Panc1 (cell line): ENCODE measurements at regions not wholly inside any gene's neighbourhood (a gene's known extent, or its start where the extent isn't known, plus 50 kb on each side); places are given as distances from the start of the nearest gene placed in this dataset.

Source experiments
- ATAC-seq: fragments of 200-7000 bp; cut with Tn5 transposase; 2 replicates; pipeline ENCODE4 v1.9.1; 2020; ENCODE audit warnings: mild to moderate bottlenecking, moderate library complexity
- BruUV-seq: library from RNA; stranded (reverse); fragments of 400-500 nt; replicated peaks from 2 replicates; lab custom pipeline; 2021; lab: Mats Ljungman, UMichigan
- CTCF ChIA-PET: fragments of 300-600 bp; sonication (Branson Sonifier 250); formaldehyde crosslinking; loops from one replicate; lab custom pipeline; 2022; ENCODE audit warnings: antibody characterized with exemption; lab: Charles Lee
- POLR2A ChIA-PET: fragments of 300-600 bp; sonication (Branson Sonifier 250); formaldehyde crosslinking; loops from one replicate; lab custom pipeline; 2022; ENCODE audit warnings: antibody characterized with exemption; lab: Charles Lee
- DNase-seq: peaks from one replicate; pipeline ENCODE4 v3.0.0-alpha.2; 2010; ENCODE audit warnings: low read depth, low spot score
- H3K27ac ChIP-seq: 2 replicates; pipeline ENCODE4 v1.5.1; 2011; ENCODE audit warnings: mild to moderate bottlenecking, low read length, inconsistent platforms
- H3K27me3 ChIP-seq: fragments of 200-500 bp; sonication (Bioruptor generic); 2 replicates; pipeline ENCODE4 v1.6.0; 2014; ENCODE audit warnings: low read length, inconsistent platforms; ENCODE audit not compliant: control insufficient read depth, insufficient read depth
- H3K36me3 ChIP-seq: fragments of 200-500 bp; sonication (Bioruptor generic); 2 replicates; pipeline ENCODE4 v1.5.1; 2014; ENCODE audit warnings: inconsistent platforms, mild to moderate bottlenecking, low read length, moderate library complexity; ENCODE audit not compliant: control insufficient read depth, insufficient read depth
- H3K4me1 ChIP-seq: 2 replicates; pipeline ENCODE4 v1.5.1; 2011; ENCODE audit warnings: inconsistent platforms, mild to moderate bottlenecking, low read length, moderate library complexity; ENCODE audit not compliant: control insufficient read depth, insufficient read depth
- H3K4me3 ChIP-seq, 2 experiments: 2 replicates each; pipeline ENCODE4 v1.5.1; 2011 to 2012; ENCODE audit warnings: low read depth in 2 of 2, low read length in 2 of 2, mild to moderate bottlenecking in 2 of 2, inconsistent platforms in 1 of 2, moderate library complexity in 1 of 2
- H3K9me3 ChIP-seq: fragments of 200-500 bp; sonication (Bioruptor generic); 2 replicates; pipeline ENCODE4 v1.5.1; 2014; ENCODE audit warnings: low read depth, mild to moderate bottlenecking, inconsistent platforms, low read length, moderate library complexity; ENCODE audit not compliant: control insufficient read depth, insufficient read depth
- POLR2AphosphoS5 ChIP-seq: IDR thresholded peaks from 2 replicates; pipeline ENCODE4 v1.6.1; 2012; ENCODE audit warnings: mild to moderate bottlenecking, low read depth, low read length, moderate library complexity
- SIN3A ChIP-seq: IDR thresholded peaks from 2 replicates; pipeline ENCODE4 v1.6.1; 2012; ENCODE audit warnings: low read depth, mild to moderate bottlenecking, low read length, moderate library complexity, borderline replicate concordance; ENCODE audit not compliant: insufficient read depth
- TCF7L2 ChIP-seq: IDR thresholded peaks from 2 replicates; pipeline ENCODE4 v1.6.1; 2011; ENCODE audit warnings: mild to moderate bottlenecking, low read depth, low read length, inconsistent platforms
- in situ Hi-C: cut with HindIII; loops from 2 replicates; pipeline ENCODE4 v1.10.0; 2016; ENCODE audit warnings: low sequenced_read_pairs, low pct_unique_long_range_greater_than_20kb
- intact Hi-C: fragments of 100-400 bp; cut with micrococcal nuclease; formaldehyde crosslinking; loops from one replicate; pipeline ENCODE4 v1.10.0; 2022; ENCODE audit not compliant: unreplicated experiment
- TF ChIP-seq, protein P1 (sequence below), 2 experiments: IDR thresholded peaks; 2 replicates each; pipeline ENCODE4 v1.6.1; 2011 to 2012; ENCODE audit warnings: low read depth in 2 of 2, control low read depth in 1 of 2, low read length in 1 of 2, mild to moderate bottlenecking in 1 of 2, moderate library complexity in 1 of 2; ENCODE audit not compliant: insufficient read depth in 1 of 2
- TF ChIP-seq, protein P2 (sequence below): fragments of 450-650 bp; IDR thresholded peaks from 2 replicates; pipeline ENCODE4 v1.5.1; 2017; ENCODE audit warnings: mild to moderate bottlenecking

DNA sequence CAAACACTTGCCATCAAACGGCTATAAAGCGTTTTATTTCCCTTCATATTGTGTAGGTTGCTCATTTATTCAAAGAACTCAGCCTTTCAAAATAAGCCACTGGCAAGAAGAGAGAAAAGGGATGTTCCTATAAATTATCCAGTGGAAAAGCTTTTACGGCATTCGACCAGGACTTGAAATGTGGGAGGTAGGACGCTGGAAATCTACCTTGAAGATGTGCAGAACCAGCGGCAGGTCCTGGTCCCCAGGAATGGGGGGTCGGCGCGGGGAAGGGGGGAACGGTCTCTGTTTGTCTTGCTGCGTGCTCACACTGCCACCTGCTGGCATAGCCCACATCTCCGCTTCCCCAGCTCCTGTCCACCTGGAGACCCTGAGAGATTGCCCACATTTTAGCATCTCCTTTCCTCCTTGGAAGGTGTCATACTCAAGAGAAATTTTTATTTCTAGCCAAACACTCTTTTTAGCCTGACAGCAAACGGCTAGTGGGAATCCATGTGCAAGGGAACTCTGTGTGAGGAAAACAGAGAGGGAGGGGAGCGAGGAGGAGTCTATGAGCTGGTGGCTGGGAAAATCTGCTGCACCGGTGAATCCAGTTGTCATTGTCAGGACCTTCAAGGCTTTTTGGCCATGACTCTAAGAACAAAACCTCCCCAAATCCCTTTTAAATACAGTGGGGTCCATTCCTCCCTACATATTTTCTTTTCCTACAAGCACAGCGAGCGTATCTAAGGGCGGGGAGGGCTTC is 349.0 kb upstream of the PKDCC start:
- ATAC-seq, result peak; percentile 77; the same call in 1 of the 2 replicates
- intact Hi-C loops, result loop anchor here (10.0 kb wide), 1 partner anchor 284 kb away; no protein-coding TSS in a partner anchor
- TF ChIP-seq, protein P1, sequence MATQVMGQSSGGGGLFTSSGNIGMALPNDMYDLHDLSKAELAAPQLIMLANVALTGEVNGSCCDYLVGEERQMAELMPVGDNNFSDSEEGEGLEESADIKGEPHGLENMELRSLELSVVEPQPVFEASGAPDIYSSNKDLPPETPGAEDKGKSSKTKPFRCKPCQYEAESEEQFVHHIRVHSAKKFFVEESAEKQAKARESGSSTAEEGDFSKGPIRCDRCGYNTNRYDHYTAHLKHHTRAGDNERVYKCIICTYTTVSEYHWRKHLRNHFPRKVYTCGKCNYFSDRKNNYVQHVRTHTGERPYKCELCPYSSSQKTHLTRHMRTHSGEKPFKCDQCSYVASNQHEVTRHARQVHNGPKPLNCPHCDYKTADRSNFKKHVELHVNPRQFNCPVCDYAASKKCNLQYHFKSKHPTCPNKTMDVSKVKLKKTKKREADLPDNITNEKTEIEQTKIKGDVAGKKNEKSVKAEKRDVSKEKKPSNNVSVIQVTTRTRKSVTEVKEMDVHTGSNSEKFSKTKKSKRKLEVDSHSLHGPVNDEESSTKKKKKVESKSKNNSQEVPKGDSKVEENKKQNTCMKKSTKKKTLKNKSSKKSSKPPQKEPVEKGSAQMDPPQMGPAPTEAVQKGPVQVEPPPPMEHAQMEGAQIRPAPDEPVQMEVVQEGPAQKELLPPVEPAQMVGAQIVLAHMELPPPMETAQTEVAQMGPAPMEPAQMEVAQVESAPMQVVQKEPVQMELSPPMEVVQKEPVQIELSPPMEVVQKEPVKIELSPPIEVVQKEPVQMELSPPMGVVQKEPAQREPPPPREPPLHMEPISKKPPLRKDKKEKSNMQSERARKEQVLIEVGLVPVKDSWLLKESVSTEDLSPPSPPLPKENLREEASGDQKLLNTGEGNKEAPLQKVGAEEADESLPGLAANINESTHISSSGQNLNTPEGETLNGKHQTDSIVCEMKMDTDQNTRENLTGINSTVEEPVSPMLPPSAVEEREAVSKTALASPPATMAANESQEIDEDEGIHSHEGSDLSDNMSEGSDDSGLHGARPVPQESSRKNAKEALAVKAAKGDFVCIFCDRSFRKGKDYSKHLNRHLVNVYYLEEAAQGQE (IDR thresholded peaks at IDR 0.05; ENCODE audit: insufficient read depth in 1 of 2, low read depth in 2 of 2, low read length in 1 of 2), result no peak
- TF ChIP-seq, protein P2, sequence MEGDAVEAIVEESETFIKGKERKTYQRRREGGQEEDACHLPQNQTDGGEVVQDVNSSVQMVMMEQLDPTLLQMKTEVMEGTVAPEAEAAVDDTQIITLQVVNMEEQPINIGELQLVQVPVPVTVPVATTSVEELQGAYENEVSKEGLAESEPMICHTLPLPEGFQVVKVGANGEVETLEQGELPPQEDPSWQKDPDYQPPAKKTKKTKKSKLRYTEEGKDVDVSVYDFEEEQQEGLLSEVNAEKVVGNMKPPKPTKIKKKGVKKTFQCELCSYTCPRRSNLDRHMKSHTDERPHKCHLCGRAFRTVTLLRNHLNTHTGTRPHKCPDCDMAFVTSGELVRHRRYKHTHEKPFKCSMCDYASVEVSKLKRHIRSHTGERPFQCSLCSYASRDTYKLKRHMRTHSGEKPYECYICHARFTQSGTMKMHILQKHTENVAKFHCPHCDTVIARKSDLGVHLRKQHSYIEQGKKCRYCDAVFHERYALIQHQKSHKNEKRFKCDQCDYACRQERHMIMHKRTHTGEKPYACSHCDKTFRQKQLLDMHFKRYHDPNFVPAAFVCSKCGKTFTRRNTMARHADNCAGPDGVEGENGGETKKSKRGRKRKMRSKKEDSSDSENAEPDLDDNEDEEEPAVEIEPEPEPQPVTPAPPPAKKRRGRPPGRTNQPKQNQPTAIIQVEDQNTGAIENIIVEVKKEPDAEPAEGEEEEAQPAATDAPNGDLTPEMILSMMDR, result peak; percentile 91
- TF ChIP-seq POLR2AphosphoS5 (no peak), TCF7L2 (no peak)
- no peaks in the 10 kb centered on the region for H3K36me3 ChIP-seq
- H3K27ac ChIP-seq, result no peak overlapping the region
- DNase-seq, result no peak
- in situ Hi-C loops, result no loop called here
- H3K9me3 ChIP-seq, result no peaks in the 10 kb centered on the region
- H3K27me3 ChIP-seq, result no peaks in the 10 kb centered on the region
- H3K4me3 ChIP-seq, result peak overlapping the region in 1 of 2 experiments; percentile 2; a peak in 1 of 4 replicates
- ChIA-PET POLR2A (no interaction called here), CTCF (interaction anchor here (0.5 to 0.7 kb wide), 4 partner anchors 284 to 1786 kb away, joined by 3 to 5 read pairs (median 4); no protein-coding TSS in a partner anchor)
- H3K4me1 ChIP-seq, result no peaks in the 10 kb centered on the region
- no TSS peak for BruUV-seq

DNA sequence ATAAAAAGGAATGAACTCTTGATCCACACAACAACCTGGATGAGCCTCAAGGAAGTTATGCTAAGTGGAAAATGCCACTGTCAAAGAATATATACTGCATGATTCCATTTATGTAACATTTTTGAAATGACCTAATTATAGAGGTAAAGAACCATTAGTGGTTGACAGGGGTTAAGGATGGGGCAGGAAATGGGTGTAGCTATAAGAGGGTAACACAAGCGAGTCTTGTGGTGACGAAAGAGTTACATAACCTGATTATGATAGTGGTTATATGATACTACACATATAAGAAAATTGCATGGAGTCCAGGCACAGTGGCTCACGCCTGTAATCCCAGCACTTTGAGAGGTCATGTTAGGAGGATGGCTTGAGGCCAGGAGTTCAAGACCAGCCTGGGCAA is 346.6 kb upstream of the PKDCC start:
- ATAC-seq (no peak), DNase-seq (no peak)
- H3K9me3 ChIP-seq, result no peaks in the 10 kb centered on the region
- intact Hi-C loops, result no loop called here
- TF ChIP-seq, protein P1 (IDR thresholded peaks at IDR 0.05; ENCODE audit: insufficient read depth in 1 of 2, low read depth in 2 of 2, low read length in 1 of 2), result no peak
- TF ChIP-seq SIN3A, result no peak
- TF ChIP-seq, protein P2, result no peak
- in situ Hi-C loops, result no loop called here
- H3K4me1 ChIP-seq, result no peaks in the 10 kb centered on the region
- no peak overlapping the region for H3K27ac ChIP-seq
- no peaks in the 10 kb centered on the region for H3K27me3 ChIP-seq
- CTCF ChIA-PET, result no interaction called here
- H3K4me3 ChIP-seq, result no peak overlapping the region
- H3K36me3 ChIP-seq, result no peaks in the 10 kb centered on the region
- BruUV-seq, result no TSS peak
- POLR2A ChIA-PET, result no interaction called here
